ENCODE measurements at regions not wholly inside any gene's neighbourhood (a gene's known extent, or its start where the extent isn't known, plus 50 kb on each side); places are given as distances from the start of the nearest gene placed in this dataset.

GRCh38 chr10:76784076-76784475 lies 853.5 kb downstream of the KCNMA1 start:
- CTCF ChIA-PET = no interaction called here
- Histone ChIP-seq H3K27me3 (ENCODE audit: control insufficient read depth, insufficient read depth, low read length) (no peaks in the 10 kb centered on the region), H3K9me3 (ENCODE audit: control insufficient read depth, insufficient read depth, low read length) (no peaks in the 10 kb centered on the region), H3K4me3 (ENCODE audit: low read depth, low read length) (no peak overlapping the region), H3K27ac (ENCODE audit: low read depth, low read length) (no peak overlapping the region)
- POLR2A ChIA-PET = no interaction called here
- no peak for TF ChIP-seq CTCF (IDR thresholded peaks at IDR 0.05; ENCODE audit: low read depth, low read length)
- no peak for DNase-seq (ENCODE audit: low read depth, low spot score)

DNA sequence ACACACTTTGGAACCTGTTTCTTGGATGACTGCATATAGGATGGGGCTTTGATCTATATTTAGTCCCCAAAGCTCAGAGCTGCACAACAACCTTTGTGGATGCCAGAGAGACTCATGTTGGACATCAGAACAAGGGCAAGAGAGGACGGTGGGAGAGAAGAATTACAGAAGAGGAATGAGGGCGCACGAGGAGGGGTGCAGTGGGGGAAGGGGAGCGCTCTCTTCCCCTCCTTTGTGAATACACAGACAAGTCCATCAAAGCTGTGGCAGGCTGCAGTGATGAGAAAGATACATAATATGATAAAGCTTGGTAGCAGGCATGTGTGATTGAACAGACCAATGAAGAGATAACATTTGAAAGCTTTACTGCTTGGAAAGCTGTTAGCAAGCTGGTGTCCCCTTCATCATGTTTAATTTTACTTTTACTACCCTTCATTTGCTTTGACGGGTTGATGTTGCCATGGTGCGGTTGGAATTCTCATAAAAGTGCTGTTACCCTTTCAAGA lies 857.8 kb downstream of the KCNMA1 start:
- Histone ChIP-seq H3K27ac (ENCODE audit: low read depth, low read length) (no peak overlapping the region), H3K9me3 (ENCODE audit: control insufficient read depth, insufficient read depth, low read length) (peaks cover 7% of the 10 kb centered on the region; the same call in 1 of the 2 replicates), H3K27me3 (ENCODE audit: control insufficient read depth, insufficient read depth, low read length) (no peaks in the 10 kb centered on the region), H3K4me3 (ENCODE audit: low read depth, low read length) (no peak overlapping the region)
- POLR2A ChIA-PET = no interaction called here
- CTCF ChIA-PET = interaction anchor here (0.5 kb wide), 1 partner anchor 351 kb away, joined by 3 read pairs; no protein-coding TSS in a partner anchor
- no peak for DNase-seq (ENCODE audit: low read depth, low spot score)
- TF ChIP-seq CTCF (IDR thresholded peaks at IDR 0.05; ENCODE audit: low read depth, low read length) = no peak

- H3K9me3 ChIP-seq (ENCODE audit: control insufficient read depth, insufficient read depth, low read length) = peaks cover 8% of the 10 kb centered on the region; the same call in 1 of the 2 replicates
- no peak for DNase-seq (ENCODE audit: low read depth, low spot score)
- no peak for TF ChIP-seq CTCF (IDR thresholded peaks at IDR 0.05; ENCODE audit: low read depth, low read length)
- no peaks in the 10 kb centered on the region for H3K27me3 ChIP-seq (ENCODE audit: control insufficient read depth, insufficient read depth, low read length)
- no peak overlapping the region for H3K27ac ChIP-seq (ENCODE audit: low read depth, low read length)
- no peak overlapping the region for H3K4me3 ChIP-seq (ENCODE audit: low read depth, low read length)
- ChIA-PET CTCF (no interaction called here), POLR2A (no interaction called here)
Measured at GRCh38 chr10:76778914-76779795, 858.5 kb downstream of the KCNMA1 start.

- POLR2A ChIA-PET = no interaction called here
- CTCF ChIA-PET = interaction anchor here (0.6 kb wide), 1 partner anchor 134 kb away, joined by 3 read pairs; no protein-coding TSS in a partner anchor
- TF ChIP-seq CTCF (IDR thresholded peaks at IDR 0.05; ENCODE audit: low read depth, low read length) = no peak
- no peak overlapping the region for H3K4me3 ChIP-seq (ENCODE audit: low read depth, low read length)
- no peak overlapping the region for H3K27ac ChIP-seq (ENCODE audit: low read depth, low read length)
- H3K27me3 ChIP-seq (ENCODE audit: control insufficient read depth, insufficient read depth, low read length) = no peaks in the 10 kb centered on the region
- DNase-seq (ENCODE audit: low read depth, low spot score) = no peak
- peaks cover 8% of the 10 kb centered on the region; the same call in 1 of the 2 replicates for H3K9me3 ChIP-seq (ENCODE audit: control insufficient read depth, insufficient read depth, low read length)
Measured at GRCh38 chr10:76774987-76775603, 862.5 kb downstream of the KCNMA1 start.

GRCh38 chr10:76769582-76769981 lies 868.0 kb downstream of the KCNMA1 start:
- TF ChIP-seq CTCF (IDR thresholded peaks at IDR 0.05; ENCODE audit: low read depth, low read length) = no peak
- no peak overlapping the region for H3K27ac ChIP-seq (ENCODE audit: low read depth, low read length)
- ChIA-PET CTCF (no interaction called here), POLR2A (no interaction called here)
- no peaks in the 10 kb centered on the region for H3K27me3 ChIP-seq (ENCODE audit: control insufficient read depth, insufficient read depth, low read length)
- no peak for DNase-seq (ENCODE audit: low read depth, low spot score)
- H3K9me3 ChIP-seq (ENCODE audit: control insufficient read depth, insufficient read depth, low read length) = no peaks in the 10 kb centered on the region
- H3K4me3 ChIP-seq (ENCODE audit: low read depth, low read length) = no peak overlapping the region
